NB4 (cell line): ENCODE measurements at regions not wholly inside any gene's neighbourhood (a gene's known extent, or its start where the extent isn't known, plus 50 kb on each side); places are given as distances from the start of the nearest gene placed in this dataset.

Source experiments
- CTCF ChIP-seq: IDR thresholded peaks from one replicate; pipeline ENCODE4 v1.5.1; 2012; ENCODE audit warnings: low read depth, low read length
- POLR2A ChIP-seq: IDR thresholded peaks from 2 replicates; pipeline ENCODE4 v1.6.1; 2011; ENCODE audit warnings: mild to moderate bottlenecking; ENCODE audit not compliant: insufficient read length; ENCODE audit errors: extremely low read depth

- no peak for TF ChIP-seq CTCF
- no peak for TF ChIP-seq POLR2A
Measured at GRCh38 chr10:128936392-128936791, 530.6 kb upstream of the MGMT start.
